GM10266 (cell line): ENCODE measurements at regions not wholly inside any gene's neighbourhood (a gene's known extent, or its start where the extent isn't known, plus 50 kb on each side); places are given as distances from the start of the nearest gene placed in this dataset.

ENCODE experiments used
- DNase-seq: peaks from one replicate; pipeline ENCODE4 v3.0.0; 2012; ENCODE audit errors: extremely low spot score
- CTCF ChIP-seq: IDR thresholded peaks from 2 replicates; pipeline ENCODE4 v1.5.1; 2012; ENCODE audit warnings: mild to moderate bottlenecking, low read depth; ENCODE audit not compliant: control insufficient read depth, insufficient read depth; ENCODE audit errors: missing control alignments

- TF ChIP-seq CTCF = no peak
Observed at GRCh38 chrX:39509157-39509556, 588.6 kb downstream of the BCOR start.

GRCh38 chrX:39513836-39514235 lies 583.9 kb downstream of the BCOR start:
- no peak for TF ChIP-seq CTCF
- DNase-seq = no peak

More at GRCh38 chrX:39509157-39509556, 588.6 kb downstream of the BCOR start:
- no peak for DNase-seq

- TF ChIP-seq CTCF = no peak
- no peak for DNase-seq
Observed at GRCh38 chrX:39514801-39515200, 583.0 kb downstream of the BCOR start.

- no peak for DNase-seq
- TF ChIP-seq CTCF = no peak
Observed at GRCh38 chrX:39516427-39516841, 581.3 kb downstream of the BCOR start.

- DNase-seq = no peak
- TF ChIP-seq CTCF = no peak
Observed at GRCh38 chrX:39518476-39519029, 579.2 kb downstream of the BCOR start.

GRCh38 chrX:39519030-39519488 lies 578.7 kb downstream of the BCOR start:
- TF ChIP-seq CTCF = no peak
- no peak for DNase-seq

- no peak for DNase-seq
Observed at GRCh38 chrX:39519566-39520301, 578.0 kb downstream of the BCOR start.

More at GRCh38 chrX:39519566-39520301, 578.0 kb downstream of the BCOR start:
- TF ChIP-seq CTCF = no peak
